ENCODE measurements at regions not wholly inside any gene's neighbourhood (a gene's known extent, or its start where the extent isn't known, plus 50 kb on each side); places are given as distances from the start of the nearest gene placed in this dataset.
A peak's percentile ranks its signal among the peaks of the same experiment; 100 is the strongest.

GRCh38 chr9:13424872-13425271, 145.4 kb upstream of the MPDZ start:
- no peaks in the 10 kb centered on the region for H3K27me3 ChIP-seq (ENCODE audit: control insufficient read depth in 3 of 3, insufficient read depth in 3 of 3, low read length in 3 of 3)
- H3K4me1 ChIP-seq (ENCODE audit: control insufficient read depth in 3 of 3, insufficient read depth in 2 of 3, low read depth in 1 of 3, low read length in 2 of 3) = no peaks in the 10 kb centered on the region
- DNase-seq (no peak), FAIRE-seq (no peak)
- H3K36me3 ChIP-seq (ENCODE audit: control insufficient read depth in 3 of 3, insufficient read depth in 2 of 3, low read depth in 1 of 3, low read length in 3 of 3) = no peaks in the 10 kb centered on the region
- no peak overlapping the region for H3K27ac ChIP-seq (ENCODE audit: low read depth in 1 of 3, low read length in 2 of 3)
- no peak overlapping the region for H3K4me3 ChIP-seq (ENCODE audit: low read depth in 1 of 3, low read length in 3 of 3)
- WGBS, 3 donors = 46 to 64% (median 54%) methylated on average over 4 of the region's 4 CpGs
- H3K9me3 ChIP-seq (ENCODE audit: control insufficient read depth in 2 of 2, insufficient read depth in 1 of 2, low read depth in 1 of 2, low read length in 1 of 2) = no peaks in the 10 kb centered on the region

GRCh38 chr9:13424204-13424603, 144.7 kb upstream of the MPDZ start:
- no peaks in the 10 kb centered on the region for H3K9me3 ChIP-seq (ENCODE audit: control insufficient read depth in 2 of 2, insufficient read depth in 1 of 2, low read depth in 1 of 2, low read length in 1 of 2)
- DNase-seq (peak in 1 of 2 donors; percentile 5), FAIRE-seq (no peak)
- no peaks in the 10 kb centered on the region for H3K36me3 ChIP-seq (ENCODE audit: control insufficient read depth in 3 of 3, insufficient read depth in 2 of 3, low read depth in 1 of 3, low read length in 3 of 3)
- WGBS, 3 donors = 31 to 73% (median 43%) methylated on average over 6 of the region's 6 CpGs
- H3K27me3 ChIP-seq (ENCODE audit: control insufficient read depth in 3 of 3, insufficient read depth in 3 of 3, low read length in 3 of 3) = no peaks in the 10 kb centered on the region
- no peak overlapping the region for H3K27ac ChIP-seq (ENCODE audit: low read depth in 1 of 3, low read length in 2 of 3)
- H3K4me1 ChIP-seq (ENCODE audit: control insufficient read depth in 3 of 3, insufficient read depth in 2 of 3, low read depth in 1 of 3, low read length in 2 of 3) = no peaks in the 10 kb centered on the region
- no peak overlapping the region for H3K4me3 ChIP-seq (ENCODE audit: low read depth in 1 of 3, low read length in 3 of 3)

GRCh38 chr9:13414349-13414748, 134.9 kb upstream of the MPDZ start:
- H3K4me1 ChIP-seq (ENCODE audit: control insufficient read depth in 3 of 3, insufficient read depth in 2 of 3, low read depth in 1 of 3, low read length in 2 of 3) = no peaks in the 10 kb centered on the region

GRCh38 chr9:13412331-13412730, 132.8 kb upstream of the MPDZ start:
- Histone ChIP-seq H3K9me3 (ENCODE audit: control insufficient read depth in 2 of 2, insufficient read depth in 1 of 2, low read depth in 1 of 2, low read length in 1 of 2) (no peaks in the 10 kb centered on the region), H3K4me1 (ENCODE audit: control insufficient read depth in 3 of 3, insufficient read depth in 2 of 3, low read depth in 1 of 3, low read length in 2 of 3) (no peaks in the 10 kb centered on the region), H3K4me3 (ENCODE audit: low read depth in 1 of 3, low read length in 3 of 3) (no peak overlapping the region), H3K27me3 (ENCODE audit: control insufficient read depth in 3 of 3, insufficient read depth in 3 of 3, low read length in 3 of 3) (no peaks in the 10 kb centered on the region), H3K36me3 (ENCODE audit: control insufficient read depth in 3 of 3, insufficient read depth in 2 of 3, low read depth in 1 of 3, low read length in 3 of 3) (no peaks in the 10 kb centered on the region), H3K27ac (ENCODE audit: low read depth in 1 of 3, low read length in 2 of 3) (no peak overlapping the region)
- WGBS, 3 donors = 47 to 60% (median 56%) methylated on average over 2 of the region's 2 CpGs
- FAIRE-seq (no peak), DNase-seq (no peak)

More at GRCh38 chr9:13414349-13414748, 134.9 kb upstream of the MPDZ start:
- FAIRE-seq = no peak
- H3K9me3 ChIP-seq (ENCODE audit: control insufficient read depth in 2 of 2, insufficient read depth in 1 of 2, low read depth in 1 of 2, low read length in 1 of 2) = no peaks in the 10 kb centered on the region
- DNase-seq = no peak
- no peaks in the 10 kb centered on the region for H3K27me3 ChIP-seq (ENCODE audit: control insufficient read depth in 3 of 3, insufficient read depth in 3 of 3, low read length in 3 of 3)
- H3K27ac ChIP-seq (ENCODE audit: low read depth in 1 of 3, low read length in 2 of 3) = no peak overlapping the region
- H3K36me3 ChIP-seq (ENCODE audit: control insufficient read depth in 3 of 3, insufficient read depth in 2 of 3, low read depth in 1 of 3, low read length in 3 of 3) = no peaks in the 10 kb centered on the region
- no peak overlapping the region for H3K4me3 ChIP-seq (ENCODE audit: low read depth in 1 of 3, low read length in 3 of 3)

GRCh38 chr9:13411791-13412190, 132.3 kb upstream of the MPDZ start:
- Histone ChIP-seq H3K36me3 (ENCODE audit: control insufficient read depth in 3 of 3, insufficient read depth in 2 of 3, low read depth in 1 of 3, low read length in 3 of 3) (no peaks in the 10 kb centered on the region), H3K27me3 (ENCODE audit: control insufficient read depth in 3 of 3, insufficient read depth in 3 of 3, low read length in 3 of 3) (no peaks in the 10 kb centered on the region), H3K9me3 (ENCODE audit: control insufficient read depth in 2 of 2, insufficient read depth in 1 of 2, low read depth in 1 of 2, low read length in 1 of 2) (no peaks in the 10 kb centered on the region), H3K4me1 (ENCODE audit: control insufficient read depth in 3 of 3, insufficient read depth in 2 of 3, low read depth in 1 of 3, low read length in 2 of 3) (no peaks in the 10 kb centered on the region), H3K4me3 (ENCODE audit: low read depth in 1 of 3, low read length in 3 of 3) (no peak overlapping the region), H3K27ac (ENCODE audit: low read depth in 1 of 3, low read length in 2 of 3) (no peak overlapping the region)
- FAIRE-seq (no peak), DNase-seq (no peak)

- Histone ChIP-seq H3K4me1 (ENCODE audit: control insufficient read depth in 3 of 3, insufficient read depth in 2 of 3, low read depth in 1 of 3, low read length in 2 of 3) (no peaks in the 10 kb centered on the region), H3K4me3 (ENCODE audit: low read depth in 1 of 3, low read length in 3 of 3) (no peak overlapping the region), H3K27ac (ENCODE audit: low read depth in 1 of 3, low read length in 2 of 3) (no peak overlapping the region), H3K9me3 (ENCODE audit: control insufficient read depth in 2 of 2, insufficient read depth in 1 of 2, low read depth in 1 of 2, low read length in 1 of 2) (no peaks in the 10 kb centered on the region), H3K36me3 (ENCODE audit: control insufficient read depth in 3 of 3, insufficient read depth in 2 of 3, low read depth in 1 of 3, low read length in 3 of 3) (no peaks in the 10 kb centered on the region), H3K27me3 (ENCODE audit: control insufficient read depth in 3 of 3, insufficient read depth in 3 of 3, low read length in 3 of 3) (no peaks in the 10 kb centered on the region)
- DNase-seq (no peak), FAIRE-seq (no peak)
- 12 to 65% (median 22%) methylated on average over 2 of the region's 2 CpGs for WGBS, 3 donors
Observed at GRCh38 chr9:13410566-13411031, 131.1 kb upstream of the MPDZ start.

GRCh38 chr9:13397661-13398060, 118.2 kb upstream of the MPDZ start:
- no peak for FAIRE-seq
- DNase-seq = no peak
- no peaks in the 10 kb centered on the region for H3K36me3 ChIP-seq (ENCODE audit: control insufficient read depth in 3 of 3, insufficient read depth in 2 of 3, low read depth in 1 of 3, low read length in 3 of 3)
- H3K27ac ChIP-seq (ENCODE audit: low read depth in 1 of 3, low read length in 2 of 3) = no peak overlapping the region
- H3K27me3 ChIP-seq (ENCODE audit: control insufficient read depth in 3 of 3, insufficient read depth in 3 of 3, low read length in 3 of 3) = no peaks in the 10 kb centered on the region
- H3K9me3 ChIP-seq (ENCODE audit: control insufficient read depth in 2 of 2, insufficient read depth in 1 of 2, low read depth in 1 of 2, low read length in 1 of 2) = no peaks in the 10 kb centered on the region
- H3K4me1 ChIP-seq (ENCODE audit: control insufficient read depth in 3 of 3, insufficient read depth in 2 of 3, low read depth in 1 of 3, low read length in 2 of 3) = no peaks in the 10 kb centered on the region
- H3K4me3 ChIP-seq (ENCODE audit: low read depth in 1 of 3, low read length in 3 of 3) = no peak overlapping the region

GRCh38 chr9:13397220-13397619, 117.7 kb upstream of the MPDZ start:
- H3K4me3 ChIP-seq (ENCODE audit: low read depth in 1 of 3, low read length in 3 of 3) = no peak overlapping the region
- DNase-seq = no peak
- H3K36me3 ChIP-seq (ENCODE audit: control insufficient read depth in 3 of 3, insufficient read depth in 2 of 3, low read depth in 1 of 3, low read length in 3 of 3) = no peaks in the 10 kb centered on the region
- H3K27ac ChIP-seq (ENCODE audit: low read depth in 1 of 3, low read length in 2 of 3) = no peak overlapping the region
- no peaks in the 10 kb centered on the region for H3K9me3 ChIP-seq (ENCODE audit: control insufficient read depth in 2 of 2, insufficient read depth in 1 of 2, low read depth in 1 of 2, low read length in 1 of 2)
- no peak for FAIRE-seq
- H3K27me3 ChIP-seq (ENCODE audit: control insufficient read depth in 3 of 3, insufficient read depth in 3 of 3, low read length in 3 of 3) = no peaks in the 10 kb centered on the region
- H3K4me1 ChIP-seq (ENCODE audit: control insufficient read depth in 3 of 3, insufficient read depth in 2 of 3, low read depth in 1 of 3, low read length in 2 of 3) = no peaks in the 10 kb centered on the region
- WGBS, 3 donors = 42 to 63% (median 42%) methylated on average over 4 of the region's 4 CpGs

- H3K27me3 ChIP-seq (ENCODE audit: control insufficient read depth in 3 of 3, insufficient read depth in 3 of 3, low read length in 3 of 3) = no peaks in the 10 kb centered on the region
- no peak for DNase-seq
- FAIRE-seq = no peak
- no peaks in the 10 kb centered on the region for H3K4me1 ChIP-seq (ENCODE audit: control insufficient read depth in 3 of 3, insufficient read depth in 2 of 3, low read depth in 1 of 3, low read length in 2 of 3)
- H3K9me3 ChIP-seq (ENCODE audit: control insufficient read depth in 2 of 2, insufficient read depth in 1 of 2, low read depth in 1 of 2, low read length in 1 of 2) = no peaks in the 10 kb centered on the region
- no peak overlapping the region for H3K27ac ChIP-seq (ENCODE audit: low read depth in 1 of 3, low read length in 2 of 3)
- no peak overlapping the region for H3K4me3 ChIP-seq (ENCODE audit: low read depth in 1 of 3, low read length in 3 of 3)
- H3K36me3 ChIP-seq (ENCODE audit: control insufficient read depth in 3 of 3, insufficient read depth in 2 of 3, low read depth in 1 of 3, low read length in 3 of 3) = no peaks in the 10 kb centered on the region
- 23 to 68% (median 46%) methylated on average over 4 of the region's 4 CpGs for WGBS, 3 donors
Observed at GRCh38 chr9:13396418-13396817, 116.9 kb upstream of the MPDZ start.
